SK-N-SH treated with all-trans-retinoic acid at 6 μM for 48 hours (cell line): ENCODE measurements at regions not wholly inside any gene's neighbourhood (a gene's known extent, or its start where the extent isn't known, plus 50 kb on each side); places are given as distances from the start of the nearest gene placed in this dataset.

Source experiments
- ATAC-seq: fragments of 200-7000 bp; cut with Tn5 transposase; 3 replicates; pipeline ENCODE4 v1.9.1; 2020; ENCODE audit warnings: mild to moderate bottlenecking, moderate library complexity
- BACH2 ChIP-seq: fragments of 250-450 bp; sonication (Bioruptor Pico); IDR thresholded peaks from 2 replicates; pipeline ENCODE4 v1.9.0; 2021; ENCODE audit warnings: mild to moderate bottlenecking, borderline replicate concordance
- CREB5 ChIP-seq: fragments of 250-450 bp; sonication (Bioruptor Pico); IDR thresholded peaks from 2 replicates; pipeline ENCODE4 v1.5.1; 2020; ENCODE audit warnings: low read depth, mild to moderate bottlenecking, moderate library complexity
- CSDC2 ChIP-seq: fragments of 250-450 bp; sonication (Bioruptor Pico); IDR thresholded peaks from 2 replicates; pipeline ENCODE4 v1.5.0; 2020; ENCODE audit warnings: mild to moderate bottlenecking, moderate library complexity
- CSRNP3 ChIP-seq: fragments of 250-450 bp; sonication (Bioruptor Pico); IDR thresholded peaks from 2 replicates; pipeline ENCODE4 v1.5.1; 2021; ENCODE audit warnings: mild to moderate bottlenecking, moderate library complexity
- GLIS3 ChIP-seq: fragments of 250-450 bp; sonication (Bioruptor Pico); IDR thresholded peaks from 2 replicates; pipeline ENCODE4 v1.5.0; 2020; ENCODE audit warnings: mild to moderate bottlenecking, moderate library complexity
- PATZ1 ChIP-seq: fragments of 250-450 bp; sonication (Bioruptor Pico); IDR thresholded peaks from 2 replicates; pipeline ENCODE4 v1.8.0; 2020; ENCODE audit warnings: mild to moderate bottlenecking, moderate library complexity, borderline replicate concordance
- PPARA ChIP-seq: fragments of 250-450 bp; sonication (Bioruptor Pico); IDR thresholded peaks from 2 replicates; pipeline ENCODE4 v1.5.0; 2020; ENCODE audit warnings: mild to moderate bottlenecking, borderline replicate concordance
- RARB ChIP-seq: fragments of 250-450 bp; sonication (Bioruptor Pico); IDR thresholded peaks from 2 replicates; pipeline ENCODE4 v1.8.0; 2021; ENCODE audit warnings: mild to moderate bottlenecking, moderate library complexity
- SNAI2 ChIP-seq: fragments of 250-450 bp; sonication (Bioruptor Pico); IDR thresholded peaks from 2 replicates; pipeline ENCODE4 v1.5.0; 2020; ENCODE audit warnings: mild to moderate bottlenecking, moderate library complexity
- TCF4 ChIP-seq: fragments of 250-450 bp; sonication (Bioruptor Pico); IDR thresholded peaks from 2 replicates; pipeline ENCODE4 v1.8.0; 2021; ENCODE audit warnings: mild to moderate bottlenecking, moderate library complexity, borderline replicate concordance
- ZC3H10 ChIP-seq: fragments of 250-450 bp; sonication (Bioruptor Pico); IDR thresholded peaks from 2 replicates; pipeline ENCODE4 v1.5.1; 2021; ENCODE audit warnings: mild to moderate bottlenecking, moderate library complexity
- ZFP3 ChIP-seq: fragments of 250-450 bp; sonication (Bioruptor Pico); IDR thresholded peaks from 2 replicates; pipeline ENCODE4 v1.5.0; 2020; ENCODE audit warnings: mild to moderate bottlenecking, moderate library complexity
- ZNF565 ChIP-seq: fragments of 450-650 bp; formaldehyde crosslinking; conservative IDR thresholded peaks from 2 replicates; pipeline ENCODE4 v1.5.0; 2020; ENCODE audit warnings: low read depth, mild to moderate bottlenecking, moderate library complexity
- ZNF70 ChIP-seq: fragments of 450-650 bp; formaldehyde crosslinking; IDR thresholded peaks from 2 replicates; pipeline ENCODE4 v1.5.0; 2020; ENCODE audit warnings: mild to moderate bottlenecking, moderate library complexity
- ZNF8 ChIP-seq: fragments of 450-650 bp; formaldehyde crosslinking; IDR thresholded peaks from 2 replicates; pipeline ENCODE4 v1.5.0; 2020; ENCODE audit warnings: mild to moderate bottlenecking, moderate library complexity
- TF ChIP-seq, protein P1 (sequence below): fragments of 250-450 bp; sonication (Bioruptor Pico); IDR thresholded peaks from 2 replicates; pipeline ENCODE4 v1.5.0; 2020; ENCODE audit warnings: mild to moderate bottlenecking, moderate library complexity

DNA sequence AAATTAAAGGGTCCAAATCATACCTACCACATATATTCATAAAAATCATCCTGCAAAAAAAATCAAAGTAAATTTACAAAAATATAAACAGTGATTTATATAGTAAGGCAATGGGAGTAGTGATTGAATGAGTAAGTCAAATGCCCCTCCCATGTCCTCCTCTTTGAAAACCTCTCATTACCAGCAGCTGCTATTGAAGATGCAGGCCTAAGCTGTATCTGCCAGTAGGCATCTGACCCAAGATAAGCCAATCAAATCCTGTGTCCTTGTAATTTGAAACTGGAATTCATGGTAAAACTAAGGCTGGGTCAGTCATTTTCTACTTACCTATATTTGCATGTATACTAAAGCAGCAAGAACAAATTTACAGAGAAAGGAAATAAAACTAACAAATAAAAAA lies 60.4 kb upstream of the POU1F1 start:
- TF ChIP-seq ZNF70 (CRISPR knock-in tag), result no peak
- no peak for ATAC-seq

DNA sequence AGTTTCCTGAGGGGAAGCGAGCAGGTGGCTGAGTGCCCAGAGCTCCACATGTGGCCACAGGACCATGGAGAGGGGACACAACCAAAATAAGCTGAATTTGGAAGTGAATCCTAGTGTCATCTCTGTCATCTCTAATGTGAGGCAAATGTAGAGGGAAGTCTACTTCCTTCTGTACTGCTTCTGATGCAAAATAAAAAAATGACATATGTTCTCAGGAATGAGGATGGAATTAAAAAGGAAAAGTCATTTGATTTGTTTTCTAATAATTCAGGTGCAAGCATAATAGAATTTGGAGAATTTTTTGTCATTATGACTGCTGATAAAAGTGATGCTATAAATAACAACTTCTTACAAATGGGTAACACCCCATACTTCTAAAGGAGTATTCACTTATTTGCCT lies 59.5 kb upstream of the POU1F1 start:
- TF ChIP-seq TCF4 (CRISPR knock-in tag) (no peak), PPARA (no peak), ZNF70 (CRISPR knock-in tag) (no peak), ZC3H10 (CRISPR knock-in tag) (no peak), ZNF565 (no peak), RARB (no peak), SNAI2 (CRISPR knock-in tag) (no peak), CREB5 (CRISPR knock-in tag) (no peak), CSDC2 (CRISPR knock-in tag) (no peak), ZFP3 (CRISPR knock-in tag) (no peak), GLIS3 (no peak), ZNF8 (CRISPR knock-in tag) (no peak)

DNA sequence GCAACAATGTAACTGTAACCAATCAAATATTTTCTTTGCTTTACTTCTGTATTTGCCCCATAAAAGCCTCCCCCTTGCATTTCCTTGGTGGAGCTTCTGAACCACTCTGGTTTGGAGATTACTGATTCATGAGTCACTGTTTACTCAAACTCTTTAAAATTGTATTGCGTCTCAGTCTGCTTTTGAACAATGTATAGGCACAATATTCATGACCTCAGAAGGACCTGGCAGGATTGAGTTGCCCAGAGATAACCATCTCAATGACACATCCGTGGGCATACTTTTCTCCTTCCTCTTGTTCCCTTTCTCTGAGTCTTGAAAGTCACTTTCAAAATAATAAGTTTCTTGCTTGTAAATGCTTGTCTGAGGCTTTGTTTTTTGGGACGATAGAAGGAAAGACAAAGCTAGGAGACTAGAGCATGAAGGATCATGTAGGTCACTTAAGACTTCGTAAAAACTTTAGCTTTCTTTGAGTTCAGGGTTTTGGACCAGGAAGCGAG lies 57.1 kb upstream of the POU1F1 start:
- no peak for TF ChIP-seq ZFP3 (CRISPR knock-in tag)
- no peak for TF ChIP-seq PATZ1
- TF ChIP-seq, all 23 proteins: peak for 0
- peak; percentile 97 for ATAC-seq

More for the DNA sequence above, 59.5 kb upstream of the POU1F1 start:
- ATAC-seq, result no peak

DNA sequence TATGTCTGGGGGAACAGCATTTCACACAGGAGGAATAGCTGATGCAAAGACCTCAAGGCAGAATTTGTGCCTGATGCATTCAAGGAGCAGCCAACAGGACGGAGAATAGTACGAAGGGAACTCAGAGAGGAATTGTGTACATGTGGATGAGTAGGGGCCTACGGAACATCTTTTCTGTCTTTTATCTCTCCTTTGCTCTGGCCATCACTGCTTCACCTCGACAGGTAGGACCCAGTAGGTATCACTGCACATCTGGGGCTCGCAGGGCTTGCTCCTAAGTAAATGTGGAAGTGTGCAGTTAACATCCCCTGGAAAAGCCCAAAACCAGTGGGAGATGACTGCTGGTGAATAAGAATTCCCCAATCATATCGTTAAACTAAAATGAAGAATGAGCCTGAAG lies 56.4 kb upstream of the POU1F1 start:
- ATAC-seq, result peak; percentile 28; the same call in 2 of the 3 replicates
- TF ChIP-seq BACH2 (CRISPR knock-in tag), result no peak
- TF ChIP-seq, protein P1, sequence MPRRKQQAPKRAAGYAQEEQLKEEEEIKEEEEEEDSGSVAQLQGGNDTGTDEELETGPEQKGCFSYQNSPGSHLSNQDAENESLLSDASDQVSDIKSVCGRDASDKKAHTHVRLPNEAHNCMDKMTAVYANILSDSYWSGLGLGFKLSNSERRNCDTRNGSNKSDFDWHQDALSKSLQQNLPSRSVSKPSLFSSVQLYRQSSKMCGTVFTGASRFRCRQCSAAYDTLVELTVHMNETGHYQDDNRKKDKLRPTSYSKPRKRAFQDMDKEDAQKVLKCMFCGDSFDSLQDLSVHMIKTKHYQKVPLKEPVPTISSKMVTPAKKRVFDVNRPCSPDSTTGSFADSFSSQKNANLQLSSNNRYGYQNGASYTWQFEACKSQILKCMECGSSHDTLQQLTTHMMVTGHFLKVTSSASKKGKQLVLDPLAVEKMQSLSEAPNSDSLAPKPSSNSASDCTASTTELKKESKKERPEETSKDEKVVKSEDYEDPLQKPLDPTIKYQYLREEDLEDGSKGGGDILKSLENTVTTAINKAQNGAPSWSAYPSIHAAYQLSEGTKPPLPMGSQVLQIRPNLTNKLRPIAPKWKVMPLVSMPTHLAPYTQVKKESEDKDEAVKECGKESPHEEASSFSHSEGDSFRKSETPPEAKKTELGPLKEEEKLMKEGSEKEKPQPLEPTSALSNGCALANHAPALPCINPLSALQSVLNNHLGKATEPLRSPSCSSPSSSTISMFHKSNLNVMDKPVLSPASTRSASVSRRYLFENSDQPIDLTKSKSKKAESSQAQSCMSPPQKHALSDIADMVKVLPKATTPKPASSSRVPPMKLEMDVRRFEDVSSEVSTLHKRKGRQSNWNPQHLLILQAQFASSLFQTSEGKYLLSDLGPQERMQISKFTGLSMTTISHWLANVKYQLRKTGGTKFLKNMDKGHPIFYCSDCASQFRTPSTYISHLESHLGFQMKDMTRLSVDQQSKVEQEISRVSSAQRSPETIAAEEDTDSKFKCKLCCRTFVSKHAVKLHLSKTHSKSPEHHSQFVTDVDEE, result no peak
- TF ChIP-seq ZNF565, result no peak
- no peak for TF ChIP-seq PPARA
- no peak for TF ChIP-seq CSRNP3 (CRISPR knock-in tag)
- no peak for TF ChIP-seq ZNF70 (CRISPR knock-in tag)
- no peak for TF ChIP-seq CREB5 (CRISPR knock-in tag)

DNA sequence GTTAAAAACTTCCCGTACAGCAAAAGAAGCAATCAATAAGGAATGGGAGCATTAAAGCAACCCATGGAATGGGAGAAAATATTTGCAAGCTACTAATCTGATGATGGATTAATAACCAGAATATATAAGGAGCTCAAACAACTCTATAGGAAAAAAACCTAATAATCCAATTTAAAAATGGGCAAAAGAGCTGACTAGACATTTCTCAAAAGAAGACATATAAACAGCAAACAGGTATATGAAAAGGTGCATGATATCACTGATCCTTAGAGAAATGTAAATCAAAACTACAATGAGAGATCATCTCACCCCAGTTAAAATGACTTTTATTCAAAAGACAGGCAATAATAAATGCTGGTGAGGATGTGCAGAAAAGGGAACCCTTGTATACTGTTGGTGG lies 52.7 kb upstream of the POU1F1 start:
- TF ChIP-seq BACH2 (CRISPR knock-in tag) (no peak), PATZ1 (no peak)
- no peak for ATAC-seq
